ENCODE measurements at regions not wholly inside any gene's neighbourhood (a gene's known extent, or its start where the extent isn't known, plus 50 kb on each side); places are given as distances from the start of the nearest gene placed in this dataset.
"Not testable (repeated sequence)": the region's sequence is repeated elsewhere in the genome, so short reads cannot be mapped to it uniquely, and the experiment has no call there.

DNA sequence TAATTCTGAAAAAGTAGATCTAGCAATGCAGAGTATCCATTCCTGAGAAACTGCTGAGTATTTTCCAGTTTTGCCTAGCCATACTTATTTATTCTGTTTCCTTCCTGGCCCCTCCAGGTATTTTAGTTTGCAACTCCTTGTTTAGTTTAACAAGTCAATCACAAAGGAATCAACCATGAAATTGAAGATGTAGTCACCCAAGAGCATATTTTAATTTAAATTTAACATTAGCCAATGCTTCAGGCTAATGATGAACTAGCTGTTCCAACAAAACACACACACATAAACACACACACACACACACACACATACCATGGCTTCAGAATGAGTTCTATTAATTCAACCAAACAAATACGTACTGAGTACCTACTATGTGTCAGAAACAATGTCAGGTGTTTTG lies 332.8 kb upstream of the ERCC4 start:
- Mint-ChIP-seq H3K9me3 (peaks cover 10% of the 10 kb centered on the region), H3K27me3 (no peaks in the 10 kb centered on the region)

DNA sequence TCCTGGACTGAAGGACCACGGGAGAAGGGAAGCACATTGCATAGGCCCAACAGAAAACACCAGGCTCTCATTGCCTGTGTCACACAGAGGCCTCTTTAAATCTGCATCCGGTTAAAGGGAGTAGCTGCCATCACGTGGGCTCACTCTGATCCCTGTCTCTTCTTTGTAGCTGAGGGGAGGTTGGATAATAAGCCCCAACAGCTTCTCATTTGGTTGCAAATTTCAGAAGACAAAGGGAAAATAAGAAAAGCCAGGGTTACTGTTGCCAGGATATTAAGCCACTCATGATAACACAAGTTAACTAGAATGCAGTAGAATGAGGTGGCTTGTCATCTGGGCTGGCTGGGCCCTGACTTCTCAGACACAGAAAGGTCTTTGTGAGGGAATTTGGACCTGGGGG lies 325.1 kb upstream of the ERCC4 start:
- no peak for DNase-seq
- Mint-ChIP-seq H3K27me3 (no peaks in the 10 kb centered on the region), H3K4me3 (no peak overlapping the region), H3K9me3 (peaks cover 12% of the 10 kb centered on the region), H3K36me3 (no peaks in the 10 kb centered on the region), H3K4me1 (no peaks in the 10 kb centered on the region), H3K27ac (no peak overlapping the region)
- CTCF ChIA-PET = no interaction called here

More for the DNA sequence above, 332.8 kb upstream of the ERCC4 start:
- H3K4me3 Mint-ChIP-seq = no peak overlapping the region
- no peaks in the 10 kb centered on the region for H3K36me3 Mint-ChIP-seq
- DNase-seq = no peak
- CTCF ChIA-PET = no interaction called here
- H3K27ac Mint-ChIP-seq = no peak overlapping the region
- H3K4me1 Mint-ChIP-seq = no peaks in the 10 kb centered on the region

DNA sequence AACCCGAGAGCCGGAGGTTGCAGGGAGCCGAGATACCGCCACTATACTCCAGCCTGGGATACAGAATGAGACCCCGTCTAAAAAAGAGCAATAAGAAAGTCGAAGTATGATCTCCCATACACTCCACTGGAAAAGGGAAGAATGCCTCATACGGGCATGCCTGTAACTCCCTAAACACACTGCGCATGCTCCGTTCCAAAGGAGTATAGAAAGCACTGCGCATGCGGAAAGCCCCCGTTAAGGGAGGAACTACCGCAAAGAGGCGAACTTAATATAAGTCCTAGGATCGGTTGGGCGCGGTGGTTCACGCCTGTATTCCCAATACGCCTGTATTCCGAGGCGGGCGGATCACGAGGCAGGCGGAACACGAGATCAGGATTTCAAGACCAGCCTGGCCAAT lies 313.1 kb upstream of the ERCC4 start:
- Mint-ChIP-seq H3K9me3 (peaks cover 16% of the 10 kb centered on the region), H3K4me1 (no peaks in the 10 kb centered on the region), H3K27me3 (no peaks in the 10 kb centered on the region), H3K27ac (no peak overlapping the region), H3K4me3 (no peak overlapping the region), H3K36me3 (no peaks in the 10 kb centered on the region)
- CTCF ChIA-PET = no interaction called here
- DNase-seq = no peak

DNA sequence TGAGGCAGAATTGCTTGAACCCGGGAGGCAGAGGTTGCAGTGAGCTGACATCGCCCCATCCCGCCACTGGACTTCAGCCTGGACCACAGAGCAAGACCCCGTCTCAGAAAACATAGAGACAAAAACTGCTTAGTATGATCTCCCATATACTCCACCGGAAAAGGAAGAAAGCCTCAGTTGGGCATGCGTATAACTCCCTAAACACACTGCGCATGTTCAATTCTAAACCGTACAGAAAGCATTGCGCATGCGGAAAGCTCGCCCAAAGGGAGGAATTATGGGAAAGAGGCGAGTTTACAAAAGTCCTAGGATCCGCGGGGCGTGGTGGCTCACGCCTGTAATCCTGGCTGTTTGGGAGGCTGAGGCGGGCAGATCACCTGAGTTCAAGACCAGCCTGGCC lies 312.7 kb upstream of the ERCC4 start:
- H3K4me1 Mint-ChIP-seq = no peaks in the 10 kb centered on the region
- H3K4me3 Mint-ChIP-seq = no peak overlapping the region
- no peak overlapping the region for H3K27ac Mint-ChIP-seq
- CTCF ChIA-PET = no interaction called here
- DNase-seq = no peak
- no peaks in the 10 kb centered on the region for H3K27me3 Mint-ChIP-seq
- H3K36me3 Mint-ChIP-seq = no peaks in the 10 kb centered on the region
- peaks cover 16% of the 10 kb centered on the region for H3K9me3 Mint-ChIP-seq

DNA sequence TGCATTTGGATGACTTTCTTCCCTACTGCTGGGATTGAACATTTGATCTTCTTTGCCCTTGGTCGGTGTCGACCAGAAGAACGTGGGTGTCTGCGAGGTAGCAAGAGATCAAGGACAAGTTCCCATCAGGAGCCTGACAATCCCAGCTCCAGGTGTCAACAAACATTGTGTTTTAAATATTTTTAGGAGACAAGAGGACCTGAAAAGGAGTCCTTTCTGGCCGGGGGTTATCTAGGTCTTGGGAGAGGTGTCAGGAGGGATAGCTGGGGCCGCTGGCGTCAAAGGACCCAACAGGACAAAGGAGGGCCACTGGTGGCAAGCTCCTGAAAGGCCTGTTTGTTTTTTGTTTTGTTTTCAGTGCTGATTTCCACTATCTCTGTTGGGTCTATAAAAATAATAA lies 308.4 kb upstream of the ERCC4 start:
- Mint-ChIP-seq H3K27ac (no peak overlapping the region), H3K4me1 (no peaks in the 10 kb centered on the region), H3K36me3 (no peaks in the 10 kb centered on the region), H3K4me3 (no peak overlapping the region), H3K9me3 (peaks cover 17% of the 10 kb centered on the region), H3K27me3 (no peaks in the 10 kb centered on the region)
- CTCF ChIA-PET = no interaction called here
- no peak for DNase-seq

DNA sequence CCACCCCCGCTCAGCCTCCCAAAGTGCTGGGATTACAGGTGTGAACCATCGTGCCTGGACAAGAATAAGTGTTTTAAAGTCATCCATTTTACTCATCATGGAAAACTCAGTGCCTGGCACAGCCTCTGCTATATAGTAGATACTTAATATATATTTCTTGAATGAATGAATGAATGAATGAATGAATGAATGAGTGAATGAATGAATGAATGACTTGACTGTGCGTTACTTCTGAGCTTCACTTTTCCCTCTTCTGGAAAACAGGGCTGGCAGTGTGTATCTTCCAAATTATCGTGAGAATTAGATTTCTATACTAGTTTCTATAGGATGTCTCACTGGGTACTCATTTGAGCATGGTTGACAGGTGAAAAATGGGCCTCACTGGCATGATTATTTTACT lies 307.3 kb upstream of the ERCC4 start:
- Mint-ChIP-seq H3K27me3 (no peaks in the 10 kb centered on the region), H3K4me3 (no peak overlapping the region), H3K9me3 (peaks cover 11% of the 10 kb centered on the region), H3K4me1 (no peaks in the 10 kb centered on the region), H3K27ac (no peak overlapping the region), H3K36me3 (no peaks in the 10 kb centered on the region)
- CTCF ChIA-PET = no interaction called here
- no peak for DNase-seq

DNA sequence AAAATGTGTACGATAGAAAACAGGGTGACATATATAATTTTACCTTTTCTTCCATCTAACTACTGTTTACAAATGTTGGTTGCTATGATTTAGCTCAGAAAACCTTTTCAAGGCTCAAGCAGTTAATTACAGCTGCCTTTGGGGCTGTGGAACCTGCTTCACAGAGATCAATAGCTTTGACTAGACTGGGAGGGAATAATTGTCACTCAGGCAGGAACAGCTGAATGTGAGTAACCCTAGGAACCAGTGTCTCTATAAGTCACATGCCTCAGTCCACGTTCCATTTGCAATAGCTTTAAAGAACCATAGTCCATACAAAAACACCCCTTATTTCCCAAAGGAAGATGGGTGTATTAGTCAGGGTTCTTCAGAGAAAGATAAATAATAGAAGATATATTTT lies 306.8 kb upstream of the ERCC4 start:
- Mint-ChIP-seq H3K9me3 (peaks cover 11% of the 10 kb centered on the region), H3K27me3 (no peaks in the 10 kb centered on the region), H3K27ac (no peak overlapping the region), H3K4me3 (no peak overlapping the region), H3K4me1 (no peaks in the 10 kb centered on the region), H3K36me3 (no peaks in the 10 kb centered on the region)
- CTCF ChIA-PET = no interaction called here
- no peak for DNase-seq

DNA sequence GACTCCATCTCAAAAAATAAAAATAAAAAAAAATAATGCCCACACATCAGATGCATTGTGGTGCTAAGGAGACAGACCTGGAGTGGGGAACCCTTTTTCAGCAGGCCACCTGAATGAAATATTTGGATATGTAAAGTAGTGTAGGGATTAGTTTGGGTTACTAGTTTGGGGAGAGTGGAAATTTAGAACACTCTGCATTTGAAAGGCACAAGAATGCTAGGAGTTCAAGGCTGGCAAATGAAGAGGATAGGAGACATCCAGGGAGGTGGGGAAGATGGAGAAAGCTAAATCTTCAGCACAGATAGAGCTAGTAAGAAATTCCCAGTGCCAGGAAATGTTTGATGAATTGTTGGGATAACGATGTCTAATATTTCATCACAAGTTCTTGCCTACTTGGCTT lies 298.3 kb upstream of the ERCC4 start:
- DNase-seq = no peak
- Mint-ChIP-seq H3K9me3 (no peaks in the 10 kb centered on the region), H3K4me1 (no peaks in the 10 kb centered on the region), H3K4me3 (no peak overlapping the region), H3K27me3 (no peaks in the 10 kb centered on the region), H3K36me3 (no peaks in the 10 kb centered on the region), H3K27ac (no peak overlapping the region)
- CTCF ChIA-PET = no interaction called here

DNA sequence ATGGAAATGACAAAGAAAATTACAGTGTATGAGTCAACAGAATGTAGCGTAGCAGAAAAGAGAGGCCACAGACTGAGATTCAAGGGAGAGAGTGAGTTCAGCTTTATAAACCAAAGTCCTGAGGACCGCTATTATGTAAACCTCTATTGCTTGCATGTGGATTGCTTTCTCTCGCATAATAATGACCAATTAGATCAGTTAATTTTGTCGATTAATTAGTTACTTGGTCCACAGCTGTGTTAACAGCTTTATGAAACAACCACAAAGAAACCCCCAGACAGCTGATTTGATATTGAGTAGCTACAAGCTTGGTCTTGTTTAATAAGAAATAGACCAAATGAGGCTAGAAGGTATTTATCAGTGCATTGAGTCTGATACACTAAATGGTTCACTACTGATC lies 291.8 kb upstream of the ERCC4 start:
- H3K4me1 Mint-ChIP-seq = no peaks in the 10 kb centered on the region
- CTCF ChIA-PET = no interaction called here

DNA sequence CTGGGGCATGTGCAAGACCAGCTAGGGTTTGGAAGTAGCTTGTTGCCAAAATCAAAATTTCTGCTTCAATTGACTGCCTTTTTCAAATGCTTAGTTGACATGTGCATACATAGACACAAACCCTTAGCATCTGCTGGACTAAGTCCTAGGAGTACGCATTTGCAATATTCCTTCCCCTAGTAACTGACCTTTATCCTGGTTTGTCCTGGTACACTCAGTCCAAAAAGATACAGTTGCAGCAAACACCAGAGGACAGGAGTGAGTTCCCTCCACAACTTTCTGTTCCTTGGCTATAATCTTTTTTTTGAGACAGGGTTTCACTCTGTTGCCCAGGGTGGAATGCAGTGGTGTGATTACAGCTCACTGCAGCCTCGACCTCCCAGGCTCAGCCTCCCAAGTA lies 290.2 kb upstream of the ERCC4 start:
- H3K27me3 Mint-ChIP-seq = no peaks in the 10 kb centered on the region
- CTCF ChIA-PET = no interaction called here
- no peaks in the 10 kb centered on the region for H3K36me3 Mint-ChIP-seq
- no peak overlapping the region for H3K27ac Mint-ChIP-seq
- H3K9me3 Mint-ChIP-seq = no peaks in the 10 kb centered on the region
- H3K4me1 Mint-ChIP-seq = no peaks in the 10 kb centered on the region
- no peak overlapping the region for H3K4me3 Mint-ChIP-seq
- no peak for DNase-seq

More for the DNA sequence above, 291.8 kb upstream of the ERCC4 start:
- Mint-ChIP-seq H3K27ac (no peak overlapping the region), H3K36me3 (no peaks in the 10 kb centered on the region), H3K4me3 (no peak overlapping the region), H3K27me3 (no peaks in the 10 kb centered on the region), H3K9me3 (no peaks in the 10 kb centered on the region)
- no peak for DNase-seq

DNA sequence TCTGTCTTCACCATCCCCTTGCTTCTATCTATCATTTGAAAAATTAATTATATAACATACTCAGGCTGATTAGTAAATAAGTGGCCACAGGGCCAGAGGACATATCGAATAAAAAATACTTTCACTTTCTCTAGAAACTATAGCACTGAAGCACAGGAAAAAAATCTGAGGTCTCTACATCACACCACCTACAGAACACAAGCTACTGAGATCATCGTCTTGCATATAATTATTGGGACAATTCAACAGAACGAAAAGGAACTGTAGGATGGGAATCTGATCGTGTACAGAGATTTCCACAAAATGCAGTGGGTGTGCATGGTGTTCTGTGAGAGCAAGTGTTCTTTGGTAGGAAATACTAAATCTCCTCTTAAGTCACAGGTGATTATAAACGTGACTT lies 289.6 kb upstream of the ERCC4 start:
- H3K27me3 Mint-ChIP-seq = no peaks in the 10 kb centered on the region
- no peak overlapping the region for H3K27ac Mint-ChIP-seq
- DNase-seq = no peak
- H3K4me3 Mint-ChIP-seq = no peak overlapping the region
- H3K9me3 Mint-ChIP-seq = peaks cover 3% of the 10 kb centered on the region
- H3K4me1 Mint-ChIP-seq = no peaks in the 10 kb centered on the region
- no peaks in the 10 kb centered on the region for H3K36me3 Mint-ChIP-seq
- CTCF ChIA-PET = no interaction called here

DNA sequence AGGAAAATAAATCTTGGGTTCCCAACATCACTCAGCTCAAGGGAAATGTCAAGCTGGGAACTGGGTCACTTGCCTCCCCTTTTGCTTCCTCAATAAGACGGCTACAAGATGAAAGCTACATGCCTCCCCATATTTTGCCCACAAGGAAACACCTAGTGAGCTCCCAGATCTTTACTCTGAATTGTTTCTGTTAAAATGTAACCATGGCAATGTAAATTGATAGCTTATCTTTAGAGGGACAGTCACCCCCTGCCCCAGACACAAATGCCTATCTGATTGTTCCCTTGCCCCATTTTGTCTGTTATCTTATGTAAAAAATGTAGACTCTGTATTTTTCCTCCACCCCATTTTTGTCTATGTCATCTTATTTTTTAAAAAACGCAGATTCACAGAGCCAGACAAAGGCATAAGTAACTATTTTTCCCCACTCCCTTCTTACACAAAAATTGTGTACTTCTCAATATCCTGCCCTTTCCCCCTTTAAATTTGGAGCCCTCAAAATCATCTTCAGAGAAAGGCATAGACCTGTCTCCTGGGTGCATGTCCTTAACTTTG lies 288.7 kb upstream of the ERCC4 start:
- DNase-seq = no peak
- H3K36me3 Mint-ChIP-seq = no peaks in the 10 kb centered on the region
- H3K4me1 Mint-ChIP-seq = no peaks in the 10 kb centered on the region
- no peak overlapping the region for H3K4me3 Mint-ChIP-seq
- no peak overlapping the region for H3K27ac Mint-ChIP-seq
- peaks cover 3% of the 10 kb centered on the region for H3K9me3 Mint-ChIP-seq
- no peaks in the 10 kb centered on the region for H3K27me3 Mint-ChIP-seq
- CTCF ChIA-PET = no interaction called here

DNA sequence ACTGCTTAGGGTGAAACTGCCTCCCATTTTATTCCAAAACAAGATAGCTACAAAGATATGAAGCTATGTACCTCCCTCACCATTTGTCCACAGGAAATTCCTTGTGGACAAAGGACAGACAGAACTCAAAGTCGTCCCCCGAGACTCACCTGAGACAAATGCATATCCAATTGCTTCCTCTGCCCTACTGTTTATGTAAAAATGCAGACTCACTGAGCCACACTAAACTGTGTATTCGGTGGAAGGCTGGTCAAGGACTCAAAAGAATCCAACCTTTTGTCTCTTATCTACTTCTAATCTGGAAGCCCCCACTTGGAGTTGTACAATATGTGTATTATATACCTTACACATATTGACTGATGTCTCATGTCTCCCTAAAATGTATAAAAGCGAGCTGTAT lies 288.0 kb upstream of the ERCC4 start:
- no peak for DNase-seq
- no peaks in the 10 kb centered on the region for H3K36me3 Mint-ChIP-seq
- H3K4me1 Mint-ChIP-seq = no peaks in the 10 kb centered on the region
- CTCF ChIA-PET = no interaction called here
- no peaks in the 10 kb centered on the region for H3K27me3 Mint-ChIP-seq
- H3K9me3 Mint-ChIP-seq = peaks cover 7% of the 10 kb centered on the region
- no peak overlapping the region for H3K27ac Mint-ChIP-seq
- H3K4me3 Mint-ChIP-seq = no peak overlapping the region

DNA sequence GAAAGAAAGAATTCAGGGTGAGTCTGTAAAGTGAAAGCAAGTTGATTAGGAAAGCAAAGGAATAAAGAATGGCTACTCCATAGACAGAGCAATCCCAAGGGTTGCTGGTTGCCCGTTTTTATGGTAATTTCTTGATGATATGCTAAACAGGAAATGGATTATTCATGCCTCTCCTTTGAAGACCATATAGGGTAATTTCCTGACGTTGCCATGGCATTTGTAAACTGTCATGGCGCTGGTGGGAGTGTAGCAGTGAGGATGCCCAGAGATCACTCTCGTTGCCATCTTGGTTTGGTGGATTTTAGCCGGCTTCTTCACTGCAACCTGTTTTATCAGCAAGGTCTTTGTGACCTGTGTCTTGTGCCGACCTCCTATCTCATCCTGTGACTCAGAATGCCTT lies 287.4 kb upstream of the ERCC4 start:
- H3K27ac Mint-ChIP-seq, DNase-seq, H3K4me3 Mint-ChIP-seq, H3K9me3 Mint-ChIP-seq, H3K4me1 Mint-ChIP-seq, H3K36me3 Mint-ChIP-seq, CTCF ChIA-PET, H3K27me3 Mint-ChIP-seq: not testable (repeated sequence)

DNA sequence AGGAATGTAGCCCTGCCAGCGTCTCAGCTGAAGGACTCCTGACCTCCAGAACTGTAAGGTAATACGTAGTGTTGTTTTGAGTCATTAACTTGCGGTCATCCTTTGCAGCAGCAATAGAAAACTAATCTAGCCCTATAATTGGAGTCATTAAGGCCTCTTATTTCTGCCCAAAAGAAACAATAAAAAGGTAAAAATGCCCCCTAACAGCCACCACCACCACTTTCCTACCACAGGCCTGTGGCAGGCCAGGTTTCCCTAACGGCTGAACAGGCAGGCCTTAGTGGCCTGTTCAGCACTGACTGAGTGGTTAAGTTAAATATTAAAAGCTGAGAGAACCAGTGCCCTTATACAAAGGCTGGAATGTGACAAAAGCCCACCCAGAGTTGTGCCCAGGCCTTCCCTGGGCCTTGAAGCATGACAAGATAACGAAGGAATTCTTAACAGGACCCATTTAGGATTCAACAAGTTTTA lies 286.5 kb upstream of the ERCC4 start:
- CTCF ChIA-PET = no interaction called here
- Mint-ChIP-seq H3K36me3 (no peaks in the 10 kb centered on the region), H3K4me3 (no peak overlapping the region), H3K27ac (no peak overlapping the region), H3K27me3 (no peaks in the 10 kb centered on the region), H3K4me1 (no peaks in the 10 kb centered on the region), H3K9me3 (peaks cover 9% of the 10 kb centered on the region)
- DNase-seq = no peak

DNA sequence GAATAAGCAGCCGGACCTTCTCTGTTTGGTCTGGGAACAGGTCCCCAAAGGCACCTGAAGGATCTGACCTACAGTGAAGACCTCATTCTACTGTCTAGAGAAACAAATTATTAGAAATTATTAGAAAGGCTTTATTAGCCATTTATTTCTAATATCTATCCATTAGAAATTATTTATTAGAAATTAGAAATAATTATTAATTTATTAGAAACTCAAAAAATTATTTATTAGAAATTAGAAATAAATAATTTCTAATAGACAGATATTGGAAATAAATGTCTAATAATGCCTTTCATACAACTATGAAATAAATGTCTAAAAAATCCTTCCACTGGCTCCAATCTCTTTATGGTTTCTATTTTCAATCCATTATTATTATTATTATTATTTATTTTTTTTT lies 285.7 kb upstream of the ERCC4 start:
- Mint-ChIP-seq H3K27me3 (no peaks in the 10 kb centered on the region), H3K9me3 (peaks cover 9% of the 10 kb centered on the region), H3K27ac (no peak overlapping the region), H3K4me3 (no peak overlapping the region), H3K4me1 (no peaks in the 10 kb centered on the region), H3K36me3 (no peaks in the 10 kb centered on the region)
- CTCF ChIA-PET = no interaction called here
- no peak for DNase-seq
